ENCODE measurements at regions not wholly inside any gene's neighbourhood (a gene's known extent, or its start where the extent isn't known, plus 50 kb on each side); places are given as distances from the start of the nearest gene placed in this dataset.

GRCh38 chr11:37483761-37484160 is 885.7 kb upstream of the RAG2 start:
- intact Hi-C loops (cut with DNase I): no loop called here
- H3K4me1 ChIP-seq (replicated peaks): no peaks in the 10 kb centered on the region
- H3K27ac ChIP-seq: no peak overlapping the region
- no peak for DNase-seq (ENCODE audit: low spot score)
- no peaks in the 10 kb centered on the region for H3K27me3 ChIP-seq (replicated peaks; ENCODE audit: insufficient read depth)
- TF ChIP-seq CTCF (IDR thresholded peaks at IDR 0.05) (no peak), POLR2A (IDR thresholded peaks at IDR 0.05) (no peak), POLR2AphosphoS5 (IDR thresholded peaks at IDR 0.05) (no peak)
- no peaks in the 10 kb centered on the region for H3K9me3 ChIP-seq
- WGBS: 78% methylated on average over 1 of the region's 1 CpG
- H3K4me3 ChIP-seq: no peak overlapping the region
- no peaks in the 10 kb centered on the region for H3K36me3 ChIP-seq

- H3K4me1 ChIP-seq (replicated peaks): no peaks in the 10 kb centered on the region
- WGBS: 52% methylated on average over 2 of the region's 2 CpGs
- DNase-seq (ENCODE audit: low spot score): no peak
- H3K36me3 ChIP-seq: no peaks in the 10 kb centered on the region
- H3K4me3 ChIP-seq: no peak overlapping the region
- no peak overlapping the region for H3K27ac ChIP-seq
- TF ChIP-seq POLR2AphosphoS5 (IDR thresholded peaks at IDR 0.05): no peak
- no peak for TF ChIP-seq CTCF (IDR thresholded peaks at IDR 0.05)
- no peak for TF ChIP-seq POLR2A (IDR thresholded peaks at IDR 0.05)
- no peaks in the 10 kb centered on the region for H3K27me3 ChIP-seq (replicated peaks; ENCODE audit: insufficient read depth)
- no peaks in the 10 kb centered on the region for H3K9me3 ChIP-seq
- intact Hi-C loops (cut with DNase I): no loop called here
These were observed 876.9 kb upstream of the RAG2 start for GRCh38 chr11:37474889-37475288.

- Histone ChIP-seq H3K27ac (no peak overlapping the region), H3K4me1 (replicated peaks) (no peaks in the 10 kb centered on the region), H3K9me3 (no peaks in the 10 kb centered on the region), H3K36me3 (no peaks in the 10 kb centered on the region), H3K27me3 (replicated peaks; ENCODE audit: insufficient read depth) (no peaks in the 10 kb centered on the region), H3K4me3 (no peak overlapping the region)
- DNase-seq (ENCODE audit: low spot score): no peak
- intact Hi-C loops (cut with DNase I): no loop called here
- no peak for TF ChIP-seq POLR2A (IDR thresholded peaks at IDR 0.05)
- no peak for TF ChIP-seq POLR2AphosphoS5 (IDR thresholded peaks at IDR 0.05)
- no peak for TF ChIP-seq CTCF (IDR thresholded peaks at IDR 0.05)
- 56% methylated on average over 4 of the region's 4 CpGs for WGBS
These were observed 870.3 kb upstream of the RAG2 start for GRCh38 chr11:37468344-37468743.

GRCh38 chr11:37465221-37465620 is 867.2 kb upstream of the RAG2 start:
- Histone ChIP-seq H3K36me3 (no peaks in the 10 kb centered on the region), H3K4me3 (no peak overlapping the region), H3K27ac (no peak overlapping the region), H3K9me3 (no peaks in the 10 kb centered on the region), H3K4me1 (replicated peaks) (no peaks in the 10 kb centered on the region), H3K27me3 (replicated peaks; ENCODE audit: insufficient read depth) (no peaks in the 10 kb centered on the region)
- TF ChIP-seq POLR2AphosphoS5 (IDR thresholded peaks at IDR 0.05) (no peak), CTCF (IDR thresholded peaks at IDR 0.05) (no peak), POLR2A (IDR thresholded peaks at IDR 0.05) (no peak)
- no peak for DNase-seq (ENCODE audit: low spot score)
- intact Hi-C loops (cut with DNase I): no loop called here

GRCh38 chr11:37459456-37459855 is 861.4 kb upstream of the RAG2 start:
- Histone ChIP-seq H3K27me3 (replicated peaks; ENCODE audit: insufficient read depth) (no peaks in the 10 kb centered on the region), H3K27ac (no peak overlapping the region), H3K9me3 (no peaks in the 10 kb centered on the region), H3K4me3 (no peak overlapping the region), H3K4me1 (replicated peaks) (no peaks in the 10 kb centered on the region), H3K36me3 (no peaks in the 10 kb centered on the region)
- intact Hi-C loops (cut with DNase I): no loop called here
- no peak for DNase-seq (ENCODE audit: low spot score)
- TF ChIP-seq POLR2AphosphoS5 (IDR thresholded peaks at IDR 0.05) (no peak), POLR2A (IDR thresholded peaks at IDR 0.05) (no peak), CTCF (IDR thresholded peaks at IDR 0.05) (no peak)
- WGBS: 96% methylated on average over 2 of the region's 2 CpGs
